Eye (tissue), 1 donor: ENCODE measurements at regions not wholly inside any gene's neighbourhood (a gene's known extent, or its start where the extent isn't known, plus 50 kb on each side); places are given as distances from the start of the nearest gene placed in this dataset.
"Not testable (repeated sequence)": the region's sequence is repeated elsewhere in the genome, so short reads cannot be mapped to it uniquely, and the experiment has no call there.

Experiments
- DNase-seq: peaks from one replicate; pipeline ENCODE4 v3.0.0-alpha.2; 2015

- no peak for DNase-seq
These were observed 260.0 kb downstream of the GLUD2 start for GRCh38 chrX:121307449-121307848.

- peak; percentile 54 for DNase-seq
These were observed 260.9 kb downstream of the GLUD2 start for GRCh38 chrX:121308276-121308805.

GRCh38 chrX:121310820-121311219 lies 263.4 kb downstream of the GLUD2 start:
- DNase-seq: no peak

- DNase-seq: no peak
These were observed 273.0 kb downstream of the GLUD2 start for GRCh38 chrX:121320441-121320840.

- no peak for DNase-seq
These were observed 274.7 kb downstream of the GLUD2 start for GRCh38 chrX:121322159-121322558.

GRCh38 chrX:121323337-121323736 lies 275.9 kb downstream of the GLUD2 start:
- no peak for DNase-seq

GRCh38 chrX:121333942-121334341 lies 286.5 kb downstream of the GLUD2 start:
- DNase-seq: no peak

- no peak for DNase-seq
These were observed 289.5 kb downstream of the GLUD2 start for GRCh38 chrX:121336831-121337421.

GRCh38 chrX:121337816-121338215 lies 290.4 kb downstream of the GLUD2 start:
- DNase-seq: no peak

- no peak for DNase-seq
These were observed 301.9 kb downstream of the GLUD2 start for GRCh38 chrX:121349263-121349662.

- no peak for DNase-seq
These were observed 308.9 kb downstream of the GLUD2 start for GRCh38 chrX:121356139-121356849.

- DNase-seq: no peak
These were observed 309.4 kb downstream of the GLUD2 start for GRCh38 chrX:121356850-121357171.

- no peak for DNase-seq
These were observed 312.9 kb downstream of the GLUD2 start for GRCh38 chrX:121360280-121360679.

GRCh38 chrX:121365572-121366161 lies 318.3 kb downstream of the GLUD2 start:
- DNase-seq: no peak

GRCh38 chrX:121374471-121374870 lies 327.1 kb downstream of the GLUD2 start:
- DNase-seq: no peak

- not testable (repeated sequence) for DNase-seq
These were observed 334.5 kb downstream of the GLUD2 start for GRCh38 chrX:121381915-121382314.

GRCh38 chrX:121389976-121390714 lies 342.7 kb downstream of the GLUD2 start:
- no peak for DNase-seq

- no peak for DNase-seq
These were observed 358.4 kb downstream of the GLUD2 start for GRCh38 chrX:121405826-121406225.

GRCh38 chrX:121407627-121408026 lies 360.2 kb downstream of the GLUD2 start:
- no peak for DNase-seq

GRCh38 chrX:121431514-121431913 lies 384.1 kb downstream of the GLUD2 start:
- not testable (repeated sequence) for DNase-seq

- DNase-seq: no peak
These were observed 385.9 kb downstream of the GLUD2 start for GRCh38 chrX:121433289-121433688.

GRCh38 chrX:121437666-121438065 lies 390.3 kb downstream of the GLUD2 start:
- not testable (repeated sequence) for DNase-seq

GRCh38 chrX:121455890-121456289 lies 408.5 kb downstream of the GLUD2 start:
- no peak for DNase-seq

- DNase-seq: no peak
These were observed 408.9 kb downstream of the GLUD2 start for GRCh38 chrX:121456315-121456714.
